Ovary (tissue), 3 donors: ENCODE measurements at regions not wholly inside any gene's neighbourhood (a gene's known extent, or its start where the extent isn't known, plus 50 kb on each side); places are given as distances from the start of the nearest gene placed in this dataset.

Experiments
- EP300 ChIP-seq: sonication (generic); formaldehyde crosslinking; IDR thresholded peaks from one replicate; pipeline ENCODE4 v1.6.1; 2017; ENCODE audit warnings: antibody characterized with exemption
- TF ChIP-seq, protein P1 (sequence below), 3 donors: fragments of 450-650 bp in 2 of 3; fragments of 200-600 bp in 1 of 3; IDR thresholded peaks; one replicate each; pipeline versions ENCODE4 v1.5.1 to v1.8.0; 2016 to 2022; ENCODE audit warnings: antibody characterized with exemption in 3 of 3, mild to moderate bottlenecking in 1 of 3
- donor health status: DM: no; HTN: no; CAD: no.

GRCh38 chr9:110148384-110148783 is 59.6 kb downstream of the C9orf152 start:
- TF ChIP-seq, protein P1, sequence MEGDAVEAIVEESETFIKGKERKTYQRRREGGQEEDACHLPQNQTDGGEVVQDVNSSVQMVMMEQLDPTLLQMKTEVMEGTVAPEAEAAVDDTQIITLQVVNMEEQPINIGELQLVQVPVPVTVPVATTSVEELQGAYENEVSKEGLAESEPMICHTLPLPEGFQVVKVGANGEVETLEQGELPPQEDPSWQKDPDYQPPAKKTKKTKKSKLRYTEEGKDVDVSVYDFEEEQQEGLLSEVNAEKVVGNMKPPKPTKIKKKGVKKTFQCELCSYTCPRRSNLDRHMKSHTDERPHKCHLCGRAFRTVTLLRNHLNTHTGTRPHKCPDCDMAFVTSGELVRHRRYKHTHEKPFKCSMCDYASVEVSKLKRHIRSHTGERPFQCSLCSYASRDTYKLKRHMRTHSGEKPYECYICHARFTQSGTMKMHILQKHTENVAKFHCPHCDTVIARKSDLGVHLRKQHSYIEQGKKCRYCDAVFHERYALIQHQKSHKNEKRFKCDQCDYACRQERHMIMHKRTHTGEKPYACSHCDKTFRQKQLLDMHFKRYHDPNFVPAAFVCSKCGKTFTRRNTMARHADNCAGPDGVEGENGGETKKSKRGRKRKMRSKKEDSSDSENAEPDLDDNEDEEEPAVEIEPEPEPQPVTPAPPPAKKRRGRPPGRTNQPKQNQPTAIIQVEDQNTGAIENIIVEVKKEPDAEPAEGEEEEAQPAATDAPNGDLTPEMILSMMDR (IDR thresholded peaks at IDR 0.05) = no peak
- no peak for TF ChIP-seq EP300
